ENCODE measurements at regions not wholly inside any gene's neighbourhood (a gene's known extent, or its start where the extent isn't known, plus 50 kb on each side); places are given as distances from the start of the nearest gene placed in this dataset.

GRCh38 chr6:8201679-8202078 lies 99.3 kb upstream of the EEF1E1 start:
- intact Hi-C loops (cut with micrococcal nuclease; ENCODE audit: unreplicated experiment) (no loop called here), in situ Hi-C loops (cut with MboI) (no loop called here)
- Histone ChIP-seq H3K4me1 (ENCODE audit: control insufficient read depth, insufficient read depth, low read length) (no peaks in the 10 kb centered on the region), H3K4me2 (ENCODE audit: control insufficient read depth, insufficient read depth) (no peak overlapping the region), H2AFZ (ENCODE audit: control insufficient read depth, low read depth, low read length) (no peak overlapping the region), H3K9me3 (replicated peaks; ENCODE audit: control insufficient read depth, insufficient read depth, low read length) (no peaks in the 10 kb centered on the region), H3K4me3 (no peak overlapping the region), H3K9ac (ENCODE audit: control insufficient read depth, insufficient read depth, low read length) (no peak overlapping the region), H4K20me1 (ENCODE audit: control insufficient read depth, insufficient read depth) (no peaks in the 10 kb centered on the region), H3K36me3 (ENCODE audit: control insufficient read depth in 2 of 2, insufficient read depth in 2 of 2, low read length in 1 of 2) (no peaks in the 10 kb centered on the region), H3K27ac (ENCODE audit: control insufficient read depth, insufficient read depth) (no peak overlapping the region), H3K27me3 (replicated peaks in 1 of 2; ENCODE audit: control insufficient read depth in 2 of 2, insufficient read depth in 2 of 2, low read length in 1 of 2) (no peaks in the 10 kb centered on the region), H3K79me2 (ENCODE audit: control insufficient read depth, insufficient read depth, low read length) (no peaks in the 10 kb centered on the region)
- ChIA-PET CTCF (interaction anchor here (1.3 to 1.6 kb wide), 2 partner anchors 17 to 70 kb away, joined by 5 to 8 read pairs; no protein-coding TSS in a partner anchor), SMC1A (ENCODE audit: uncharacterized antibody, unreplicated experiment) (no interaction called here), POLR2A (no interaction called here), RAD21 (ENCODE audit: unreplicated experiment) (no interaction called here)
- no peak for TF ChIP-seq ZNF384 (IDR thresholded peaks at IDR 0.05; ENCODE audit: borderline replicate concordance, low read depth, low read length)
- TF ChIP-seq DPF2 (IDR thresholded peaks at IDR 0.05), result no peak
- no peak for TF ChIP-seq RELA (IDR thresholded peaks at IDR 0.05; ENCODE audit: borderline replicate concordance, partially characterized antibody)
- TF ChIP-seq ZZZ3 (IDR thresholded peaks at IDR 0.05; ENCODE audit: control insufficient read depth, insufficient read length, low read depth), result no peak
- TF ChIP-seq FOS (IDR thresholded peaks at IDR 0.05; ENCODE audit: borderline replicate concordance, extremely low read depth, insufficient read length), result no peak
- no peak for ATAC-seq
- FAIRE-seq, result no peak
- 22% methylated on average over 5 of the region's 5 CpGs for WGBS (ENCODE audit: insufficient coverage, insufficient replicate concordance, low lambda C conversion rate, missing lambda C conversion rate)
- no TSS peak for BruUV-seq (replicated peaks)
- DNase-seq (ENCODE audit: low read depth, low spot score), result no peak

GRCh38 chr6:8200255-8200654 lies 97.9 kb upstream of the EEF1E1 start:
- ChIA-PET CTCF (interaction anchor here (1.0 kb wide), 1 partner anchor 19 kb away, joined by 3 read pairs; no protein-coding TSS in a partner anchor), RAD21 (ENCODE audit: unreplicated experiment) (no interaction called here), SMC1A (ENCODE audit: uncharacterized antibody, unreplicated experiment) (no interaction called here), POLR2A (no interaction called here)
- Histone ChIP-seq H2AFZ (ENCODE audit: control insufficient read depth, low read depth, low read length) (no peak overlapping the region), H3K79me2 (ENCODE audit: control insufficient read depth, insufficient read depth, low read length) (no peaks in the 10 kb centered on the region), H4K20me1 (ENCODE audit: control insufficient read depth, insufficient read depth) (no peaks in the 10 kb centered on the region), H3K4me1 (ENCODE audit: control insufficient read depth, insufficient read depth, low read length) (no peaks in the 10 kb centered on the region), H3K27me3 (replicated peaks in 1 of 2; ENCODE audit: control insufficient read depth in 2 of 2, insufficient read depth in 2 of 2, low read length in 1 of 2) (no peaks in the 10 kb centered on the region), H3K4me3 (no peak overlapping the region), H3K27ac (ENCODE audit: control insufficient read depth, insufficient read depth) (no peak overlapping the region), H3K9ac (ENCODE audit: control insufficient read depth, insufficient read depth, low read length) (no peak overlapping the region), H3K9me3 (replicated peaks; ENCODE audit: control insufficient read depth, insufficient read depth, low read length) (no peaks in the 10 kb centered on the region), H3K36me3 (ENCODE audit: control insufficient read depth in 2 of 2, insufficient read depth in 2 of 2, low read length in 1 of 2) (no peaks in the 10 kb centered on the region), H3K4me2 (ENCODE audit: control insufficient read depth, insufficient read depth) (no peak overlapping the region)
- in situ Hi-C loops (cut with MboI), result no loop called here
- WGBS (ENCODE audit: insufficient coverage, insufficient replicate concordance, low lambda C conversion rate, missing lambda C conversion rate), result 18% methylated on average over 3 of the region's 3 CpGs
- DNase-seq (ENCODE audit: low read depth, low spot score) (no peak), FAIRE-seq (no peak), ATAC-seq (no peak)
- intact Hi-C loops (cut with micrococcal nuclease; ENCODE audit: unreplicated experiment), result no loop called here
- BruUV-seq (replicated peaks), result no TSS peak
- TF ChIP-seq ZNF274 (IDR thresholded peaks at IDR 0.05; ENCODE audit: insufficient read depth, insufficient read length) (no peak), SKIL (IDR thresholded peaks at IDR 0.05; ENCODE audit: low read depth, poor library complexity, severe bottlenecking) (no peak), MYC (IDR thresholded peaks at IDR 0.05; ENCODE audit: insufficient read depth, insufficient read length, insufficient replicate concordance, low read length, severe bottlenecking) (no peak), IKZF2 (IDR thresholded peaks at IDR 0.05) (no peak), POLR2AphosphoS5 (IDR thresholded peaks at IDR 0.05; ENCODE audit: low read length) (no peak), SRF (IDR thresholded peaks at IDR 0.05; ENCODE audit: low read depth in 2 of 2, low read length in 2 of 2) (no peak), TAF1 (IDR thresholded peaks at IDR 0.05; ENCODE audit: borderline replicate concordance, low read depth, low read length) (no peak), IKZF1 (conservative IDR thresholded peaks at IDR 0.05) (no peak)
- TF ChIP-seq, protein P1, sequence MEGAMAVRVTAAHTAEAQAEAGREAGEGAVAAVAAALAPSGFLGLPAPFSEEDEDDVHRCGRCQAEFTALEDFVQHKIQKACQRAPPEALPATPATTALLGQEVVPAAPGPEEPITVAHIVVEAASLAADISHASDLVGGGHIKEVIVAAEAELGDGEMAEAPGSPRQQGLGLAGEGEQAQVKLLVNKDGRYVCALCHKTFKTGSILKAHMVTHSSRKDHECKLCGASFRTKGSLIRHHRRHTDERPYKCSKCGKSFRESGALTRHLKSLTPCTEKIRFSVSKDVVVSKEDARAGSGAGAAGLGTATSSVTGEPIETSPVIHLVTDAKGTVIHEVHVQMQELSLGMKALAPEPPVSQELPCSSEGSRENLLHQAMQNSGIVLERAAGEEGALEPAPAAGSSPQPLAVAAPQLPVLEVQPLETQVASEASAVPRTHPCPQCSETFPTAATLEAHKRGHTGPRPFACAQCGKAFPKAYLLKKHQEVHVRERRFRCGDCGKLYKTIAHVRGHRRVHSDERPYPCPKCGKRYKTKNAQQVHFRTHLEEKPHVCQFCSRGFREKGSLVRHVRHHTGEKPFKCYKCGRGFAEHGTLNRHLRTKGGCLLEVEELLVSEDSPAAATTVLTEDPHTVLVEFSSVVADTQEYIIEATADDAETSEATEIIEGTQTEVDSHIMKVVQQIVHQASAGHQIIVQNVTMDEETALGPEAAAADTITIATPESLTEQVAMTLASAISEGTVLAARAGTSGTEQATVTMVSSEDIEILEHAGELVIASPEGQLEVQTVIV (IDR thresholded peaks at IDR 0.05; ENCODE audit: borderline replicate concordance, partially characterized antibody), result no peak
